ENCODE measurements at regions not wholly inside any gene's neighbourhood (a gene's known extent, or its start where the extent isn't known, plus 50 kb on each side); places are given as distances from the start of the nearest gene placed in this dataset.

DNA sequence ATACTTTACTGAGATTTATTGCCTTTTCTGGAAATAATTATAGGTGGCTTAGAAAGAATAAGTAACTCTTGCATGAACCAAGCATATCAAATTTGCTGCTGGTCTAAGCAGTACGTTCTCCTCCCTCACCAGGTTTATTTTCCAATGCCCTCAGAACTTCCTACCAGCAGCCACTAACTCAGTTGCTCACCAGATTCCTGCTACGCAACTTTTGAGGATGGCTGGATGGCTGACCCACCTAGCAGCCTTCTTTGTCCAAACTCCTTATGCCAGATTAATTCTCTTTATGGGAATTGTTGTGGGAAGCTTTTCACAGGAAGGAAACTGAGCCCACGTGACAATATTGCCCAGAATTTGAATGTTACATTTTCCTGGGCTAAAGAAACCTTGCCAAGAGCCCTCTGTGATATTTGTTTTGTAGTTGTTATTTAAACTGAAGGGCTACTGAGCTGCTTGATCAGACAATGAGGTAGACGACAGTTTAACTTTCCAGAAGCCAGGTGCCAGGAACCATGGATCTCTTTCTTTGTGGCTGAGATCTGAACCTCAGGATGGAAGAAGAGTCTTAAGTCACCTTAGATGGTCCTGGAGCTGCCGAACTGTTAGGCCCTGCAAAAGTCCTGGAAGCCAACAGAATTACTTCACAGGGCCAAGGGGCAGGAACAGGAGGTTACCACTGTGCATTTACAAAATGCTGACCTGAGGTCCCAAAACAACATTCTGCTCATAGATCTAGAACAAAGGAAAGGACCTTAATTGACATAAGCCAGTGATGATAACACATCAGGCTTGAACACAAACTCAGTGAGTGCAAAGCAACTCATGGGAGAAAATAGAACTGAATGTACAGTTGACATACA, 85.5 kb upstream of the ATP1A1 start:
- DNase-seq = no peak
- Histone ChIP-seq H3K4me1 (ENCODE audit: insufficient read depth, low read length) (no peaks in the 10 kb centered on the region), H2BK12ac (ENCODE audit: insufficient read length, low read depth, low read length) (no peak overlapping the region), H4K8ac (replicated peaks; ENCODE audit: insufficient read length, low read depth, low read length) (no peak overlapping the region), H3K14ac (ENCODE audit: insufficient read depth, low read length) (no peak overlapping the region), H3K9ac (ENCODE audit: extremely low read depth, insufficient read length, low read length) (no peak overlapping the region), H2BK120ac (ENCODE audit: low read depth, low read length, poor library complexity, severe bottlenecking) (no peak overlapping the region), H3K9me3 (ENCODE audit: control insufficient read depth, low read depth, low read length) (no peaks in the 10 kb centered on the region), H4K5ac (ENCODE audit: insufficient read length, low read depth, low read length) (no peak overlapping the region), H3K23me2 (ENCODE audit: insufficient read length, low read depth, low read length, poor library complexity, severe bottlenecking) (no peaks in the 10 kb centered on the region), H2BK15ac (ENCODE audit: low read depth, low read length) (no peak overlapping the region), H3K4ac (ENCODE audit: low read depth, low read length) (no peak overlapping the region), H3K18ac (ENCODE audit: insufficient read length, low read depth, low read length) (no peak overlapping the region), H3K27ac (ENCODE audit: insufficient read length, low read depth, low read length) (no peak overlapping the region), H2AK5ac (ENCODE audit: insufficient read length, low read length) (no peak overlapping the region), H3K27me3 (ENCODE audit: insufficient read depth, low read length) (no peaks in the 10 kb centered on the region), H3T11ph (ENCODE audit: low read length) (no peak overlapping the region), H3K4me2 (ENCODE audit: insufficient read depth, insufficient read length, low read length) (no peak overlapping the region), H2BK5ac (ENCODE audit: insufficient read length, low read length) (no peak overlapping the region), H2BK20ac (ENCODE audit: low read depth, low read length, poor library complexity, severe bottlenecking) (no peak overlapping the region), H3K23ac (ENCODE audit: insufficient read length, low read depth, low read length) (no peak overlapping the region), H4K20me1 (ENCODE audit: control insufficient read depth, insufficient read depth, insufficient read length) (no peaks in the 10 kb centered on the region), H3K56ac (ENCODE audit: insufficient read length, low read depth, low read length) (no peak overlapping the region), H2AFZ (ENCODE audit: low read length) (no peak overlapping the region), H3K79me2 (ENCODE audit: insufficient read depth, low read length) (no peaks in the 10 kb centered on the region), H4K91ac (ENCODE audit: insufficient read length, low read depth, low read length) (no peak overlapping the region), H3K79me1 (ENCODE audit: insufficient read depth, low read depth, low read length, poor library complexity, severe bottlenecking) (no peaks in the 10 kb centered on the region)
- Mint-ChIP-seq H3K4me3 (no peak overlapping the region), H3K9me3 (peaks cover 2 to 3% of the 10 kb centered on the region in 2 experiments; a peak in 3 of 5 replicates), H3K36me3 (ENCODE audit: insufficient read depth in 1 of 3, low read depth in 3 of 3) (no peaks in the 10 kb centered on the region; a peak in 1 of 7 replicates), H3K27ac (no peak overlapping the region), H3K4me1 (0 out of 4 replicates have a peak, but pooled peaks cover 0 to 2% of the 10 kb centered on the region in 2 experiments), H3K27me3 (ENCODE audit: low read depth) (peaks cover 2% of the 10 kb centered on the region; the same call in 1 of the 2 replicates)
- WGBS (ENCODE audit: extremely low coverage, insufficient read length, low lambda C conversion rate) = no CpG with 5 or more reads among the region's 5 CpGs
- TF ChIP-seq, protein P1, sequence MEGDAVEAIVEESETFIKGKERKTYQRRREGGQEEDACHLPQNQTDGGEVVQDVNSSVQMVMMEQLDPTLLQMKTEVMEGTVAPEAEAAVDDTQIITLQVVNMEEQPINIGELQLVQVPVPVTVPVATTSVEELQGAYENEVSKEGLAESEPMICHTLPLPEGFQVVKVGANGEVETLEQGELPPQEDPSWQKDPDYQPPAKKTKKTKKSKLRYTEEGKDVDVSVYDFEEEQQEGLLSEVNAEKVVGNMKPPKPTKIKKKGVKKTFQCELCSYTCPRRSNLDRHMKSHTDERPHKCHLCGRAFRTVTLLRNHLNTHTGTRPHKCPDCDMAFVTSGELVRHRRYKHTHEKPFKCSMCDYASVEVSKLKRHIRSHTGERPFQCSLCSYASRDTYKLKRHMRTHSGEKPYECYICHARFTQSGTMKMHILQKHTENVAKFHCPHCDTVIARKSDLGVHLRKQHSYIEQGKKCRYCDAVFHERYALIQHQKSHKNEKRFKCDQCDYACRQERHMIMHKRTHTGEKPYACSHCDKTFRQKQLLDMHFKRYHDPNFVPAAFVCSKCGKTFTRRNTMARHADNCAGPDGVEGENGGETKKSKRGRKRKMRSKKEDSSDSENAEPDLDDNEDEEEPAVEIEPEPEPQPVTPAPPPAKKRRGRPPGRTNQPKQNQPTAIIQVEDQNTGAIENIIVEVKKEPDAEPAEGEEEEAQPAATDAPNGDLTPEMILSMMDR (conservative IDR thresholded peaks at IDR 0.05) = no peak
